Activated CD4-positive, CD25-positive, alpha-beta regulatory T cell treated with anti-CD3 and anti-CD28 coated beads, Interleukin-2, amount 50 U/mL, for 24 hours (primary cell): ENCODE measurements at regions not wholly inside any gene's neighbourhood (a gene's known extent, or its start where the extent isn't known, plus 50 kb on each side); places are given as distances from the start of the nearest gene placed in this dataset.
A peak's percentile ranks its signal among the peaks of the same experiment; 100 is the strongest.
"Not testable (repeated sequence)": the region's sequence is repeated elsewhere in the genome, so short reads cannot be mapped to it uniquely, and the experiment has no call there.

Experiments used
- ATAC-seq, 2 donors: fragments of 150-1000 bp; cut with Tn5 transposase; one replicate each; pipeline ENCODE4 v1.10.0; 2021; ENCODE audit warnings: mild to moderate bottlenecking in 1 of 2, moderate library complexity in 1 of 2

GRCh38 chr6:169974663-169975062 lies 223.2 kb downstream of the ERMARD start:
- ATAC-seq: no peak

- ATAC-seq: not testable (repeated sequence)
These were observed 222.4 kb downstream of the ERMARD start for GRCh38 chr6:169973588-169974467.

- no peak for ATAC-seq
These were observed 221.3 kb downstream of the ERMARD start for GRCh38 chr6:169972736-169973135.

GRCh38 chr6:169972101-169972651 lies 220.8 kb downstream of the ERMARD start:
- ATAC-seq: no peak

- no peak for ATAC-seq
These were observed 219.8 kb downstream of the ERMARD start for GRCh38 chr6:169971081-169971861.

GRCh38 chr6:169970306-169970988 lies 219.0 kb downstream of the ERMARD start:
- ATAC-seq: no peak

- ATAC-seq: no peak
These were observed 218.1 kb downstream of the ERMARD start for GRCh38 chr6:169969372-169970099.

GRCh38 chr6:169968541-169969270 lies 217.3 kb downstream of the ERMARD start:
- ATAC-seq: no peak

GRCh38 chr6:169967687-169968086 lies 216.3 kb downstream of the ERMARD start:
- ATAC-seq: peak; percentile 15 to 41

GRCh38 chr6:169966312-169967181 lies 215.1 kb downstream of the ERMARD start:
- no peak for ATAC-seq

- no peak for ATAC-seq
These were observed 214.4 kb downstream of the ERMARD start for GRCh38 chr6:169965657-169966311.

- no peak for ATAC-seq
These were observed 213.8 kb downstream of the ERMARD start for GRCh38 chr6:169965239-169965638.

GRCh38 chr6:169964486-169965180 lies 213.2 kb downstream of the ERMARD start:
- ATAC-seq: no peak

GRCh38 chr6:169963581-169964297 lies 212.3 kb downstream of the ERMARD start:
- no peak for ATAC-seq

- no peak for ATAC-seq
These were observed 211.4 kb downstream of the ERMARD start for GRCh38 chr6:169962604-169963469.

- peak; percentile 23 to 42 for ATAC-seq
These were observed 210.5 kb downstream of the ERMARD start for GRCh38 chr6:169961772-169962561.
